Gastrocnemius medialis (tissue), 4 donors: ENCODE measurements at regions not wholly inside any gene's neighbourhood (a gene's known extent, or its start where the extent isn't known, plus 50 kb on each side); places are given as distances from the start of the nearest gene placed in this dataset.

Experiments
- CTCF ChIP-seq, 5 experiments: fragments of 450-650 bp in 3 of 5; fragments of 200-600 bp in 2 of 5; sonication (generic) in 2 of 5; IDR thresholded peaks in 4 of 5; conservative IDR thresholded peaks in 1 of 5; 1 replicate in 4 of 5; 2 replicates in 1 of 5; pipeline ENCODE4 v1.5.1; 2016 to 2019; ENCODE audit warnings: antibody characterized with exemption in 5 of 5, mild to moderate bottlenecking in 3 of 5, moderate library complexity in 3 of 5
- POLR2A ChIP-seq, 2 donors: fragments of 450-650 bp; IDR thresholded peaks; one replicate each; pipeline ENCODE4 v1.6.1; 2017; ENCODE audit warnings: antibody characterized with exemption in 2 of 2, mild to moderate bottlenecking in 2 of 2, moderate library complexity in 2 of 2

- TF ChIP-seq CTCF (IDR thresholded peaks at IDR 0.05 in 4 of 5, conservative IDR thresholded peaks at IDR 0.05 in 1 of 5) = no peak
- TF ChIP-seq POLR2A (IDR thresholded peaks at IDR 0.05) = no peak
These were observed 149.3 kb downstream of the CENPC start for GRCh38 chr4:67396008-67396407.
